Right lung (tissue), 2 donors: ENCODE measurements at regions not wholly inside any gene's neighbourhood (a gene's known extent, or its start where the extent isn't known, plus 50 kb on each side); places are given as distances from the start of the nearest gene placed in this dataset.

Source experiments
- DNase-seq, 2 donors: peaks; one replicate each; pipeline ENCODE4 v3.0.0-alpha.2; 2013

DNA sequence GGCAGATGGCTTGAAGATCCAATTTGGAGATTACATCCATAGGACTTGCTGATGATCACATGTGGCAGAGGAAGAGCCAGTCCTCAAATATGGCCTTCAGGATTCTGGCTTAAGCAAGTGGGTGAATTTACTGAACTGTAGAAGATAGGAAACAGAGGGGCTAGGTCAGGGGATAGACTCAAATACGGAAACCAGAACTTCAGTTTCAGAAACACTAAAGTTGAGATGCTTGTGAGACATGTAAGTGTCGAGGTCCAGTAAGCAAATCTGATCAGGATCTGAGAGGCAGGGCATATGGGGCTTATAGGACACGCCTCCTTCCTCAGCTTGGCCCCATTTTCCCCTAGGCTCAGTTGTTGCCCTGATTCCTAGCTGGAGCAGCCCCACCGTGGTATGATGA lies 107.7 kb downstream of the LBH start:
- no peak for DNase-seq

- no peak for DNase-seq
Observed at GRCh38 chr2:30341500-30342267, 105.4 kb upstream of the LCLAT1 start.

DNA sequence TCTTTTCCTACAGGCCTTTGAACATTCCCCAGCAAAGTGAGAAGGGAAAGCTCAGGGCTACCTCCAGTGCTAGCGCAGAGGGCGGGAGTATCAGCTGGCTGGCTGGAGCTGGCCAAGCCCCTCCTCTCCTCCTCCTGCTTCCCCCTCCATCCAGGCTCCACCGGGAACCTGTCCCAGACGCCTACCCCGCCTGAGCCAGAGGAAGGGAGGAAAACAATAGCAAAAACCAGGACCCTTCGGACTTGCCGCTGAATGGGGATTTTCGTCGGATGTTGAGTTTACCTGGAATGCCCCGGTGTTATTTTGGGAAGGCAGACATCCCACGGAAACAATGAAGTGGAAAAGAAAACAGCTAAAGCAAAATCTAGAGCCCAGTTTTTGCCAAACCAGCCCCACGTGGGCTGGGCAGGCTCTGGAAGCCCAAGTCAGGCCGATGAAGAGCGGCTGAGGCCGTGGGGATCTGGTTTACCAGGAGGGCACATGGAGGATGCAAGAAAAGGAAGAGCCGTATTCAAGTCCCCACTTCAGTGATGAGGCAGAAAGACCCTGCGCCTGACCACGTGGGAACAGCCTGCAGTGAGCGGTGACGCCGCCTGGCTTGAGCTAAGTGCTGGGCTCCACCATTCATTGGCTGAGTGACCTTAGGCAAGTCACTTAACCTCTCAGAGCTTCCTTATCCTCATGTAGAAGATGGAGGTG lies 100.4 kb upstream of the LCLAT1 start:
- peak; percentile 46 to 67 for DNase-seq

GRCh38 chr2:30348825-30349224 lies 98.2 kb upstream of the LCLAT1 start:
- DNase-seq: no peak

- no peak for DNase-seq
Observed at GRCh38 chr2:30349691-30350090, 97.4 kb upstream of the LCLAT1 start.

GRCh38 chr2:30351116-30351515 lies 95.9 kb upstream of the LCLAT1 start:
- DNase-seq: peak; percentile 90 to 94

- DNase-seq: no peak
Observed at GRCh38 chr2:30351949-30352348, 95.1 kb upstream of the LCLAT1 start.

- no peak for DNase-seq
Observed at GRCh38 chr2:30354150-30354549, 92.9 kb upstream of the LCLAT1 start.

DNA sequence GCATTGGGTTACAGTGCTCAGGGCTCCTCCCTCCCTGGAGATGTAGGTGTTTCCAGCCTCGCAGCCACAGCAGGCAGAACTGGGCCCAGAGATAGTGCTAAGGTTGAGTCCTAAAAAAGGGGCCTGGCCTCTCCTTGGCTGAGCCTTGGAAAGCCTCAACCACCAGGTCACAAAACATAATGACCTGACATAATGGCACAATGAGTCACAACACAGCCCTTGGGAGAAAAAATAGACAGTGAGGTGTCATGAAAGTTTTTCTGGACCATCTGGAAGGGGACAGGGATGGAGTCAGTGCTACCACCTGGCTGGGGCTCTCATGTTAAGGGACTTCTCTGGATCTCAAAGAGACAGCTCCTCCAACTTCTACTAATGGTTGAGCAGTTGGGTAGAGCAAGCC lies 92.4 kb upstream of the LCLAT1 start:
- no peak for DNase-seq

DNA sequence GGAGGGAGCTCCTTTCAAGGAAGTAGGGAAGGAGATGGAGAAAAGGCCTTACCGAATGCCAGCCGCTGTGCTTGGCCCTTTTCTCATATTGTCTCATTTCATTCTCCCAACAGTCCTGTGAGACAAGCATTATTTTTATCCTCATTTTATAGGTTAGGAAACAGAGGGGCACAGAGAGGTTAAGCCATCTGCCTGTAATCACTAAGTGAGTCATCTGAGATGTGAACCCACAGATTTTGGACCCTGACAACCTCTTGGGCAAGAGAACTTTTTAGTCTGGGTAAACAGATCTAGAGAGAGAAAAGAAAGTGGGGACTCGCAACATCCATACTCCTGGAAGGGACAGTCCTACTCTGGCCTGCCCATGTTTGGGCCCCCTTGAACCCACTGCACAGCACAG lies 91.7 kb upstream of the LCLAT1 start:
- DNase-seq: no peak

DNA sequence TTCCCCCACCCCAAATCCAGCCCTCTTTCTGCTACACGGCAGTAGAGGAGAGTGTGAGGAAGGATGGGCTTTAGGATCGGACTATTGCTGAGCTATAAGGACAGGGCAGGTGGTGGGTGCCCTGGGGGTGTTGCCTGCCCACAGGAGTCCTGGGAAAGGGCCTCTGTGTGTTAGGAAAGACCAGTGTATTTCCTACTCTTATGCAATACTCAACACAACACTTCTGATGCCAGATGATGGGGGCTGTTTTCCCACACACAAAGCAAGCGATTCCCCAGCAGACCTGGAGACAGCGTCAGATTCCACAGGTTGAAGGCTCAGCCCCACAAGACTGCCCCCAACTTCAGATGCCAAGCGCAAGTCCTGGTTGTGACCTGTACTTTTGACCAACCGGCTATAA lies 91.0 kb upstream of the LCLAT1 start:
- peak in 1 of 2 donors; percentile 44 for DNase-seq

DNA sequence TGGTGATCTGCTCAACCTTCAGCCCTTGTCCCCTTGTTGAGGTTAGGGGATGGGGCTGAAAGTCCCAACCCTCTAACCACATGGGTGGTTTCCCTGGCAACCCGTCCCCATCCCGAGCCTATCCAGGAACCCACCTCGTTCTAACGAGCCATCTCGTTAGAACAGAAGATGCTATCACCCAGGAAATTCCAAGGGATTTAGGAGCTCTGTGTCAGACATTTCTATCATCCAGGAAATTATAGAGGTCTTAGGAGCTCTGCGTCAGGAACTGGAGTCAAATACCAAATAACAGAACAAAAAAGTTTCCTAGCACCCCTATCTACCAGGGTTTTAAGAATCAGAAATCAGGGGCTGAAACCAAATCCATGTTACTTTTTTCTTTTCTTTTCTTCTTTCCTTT lies 90.3 kb upstream of the LCLAT1 start:
- no peak for DNase-seq

GRCh38 chr2:30358351-30358750 lies 88.7 kb upstream of the LCLAT1 start:
- DNase-seq: no peak

- no peak for DNase-seq
Observed at GRCh38 chr2:30358842-30359241, 88.2 kb upstream of the LCLAT1 start.

GRCh38 chr2:30359644-30360167 lies 87.3 kb upstream of the LCLAT1 start:
- peak; percentile 79 to 80 for DNase-seq

- no peak for DNase-seq
Observed at GRCh38 chr2:30361751-30362394, 85.2 kb upstream of the LCLAT1 start.

- no peak for DNase-seq
Observed at GRCh38 chr2:30362468-30363081, 84.5 kb upstream of the LCLAT1 start.

- no peak for DNase-seq
Observed at GRCh38 chr2:30363406-30363805, 83.6 kb upstream of the LCLAT1 start.

DNA sequence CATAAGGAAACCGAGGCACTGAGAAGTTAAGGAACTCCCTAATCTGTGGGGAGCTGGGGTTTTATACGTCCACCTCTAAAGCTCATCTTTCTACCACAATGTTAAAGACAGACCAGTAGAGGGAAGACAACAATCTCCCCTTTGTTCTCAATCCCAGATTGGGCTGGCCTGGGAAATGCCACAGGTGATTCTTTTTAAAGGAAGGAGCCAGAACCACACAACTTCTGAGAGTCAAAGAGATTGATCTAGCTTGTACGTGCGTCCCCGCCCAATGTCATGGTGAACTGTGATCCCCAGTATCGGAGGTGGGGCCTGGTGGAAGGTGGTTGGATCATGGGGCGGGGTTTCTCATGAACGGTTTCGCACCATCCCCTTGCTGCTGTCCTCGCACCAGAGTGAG lies 81.8 kb upstream of the LCLAT1 start:
- DNase-seq: no peak

DNA sequence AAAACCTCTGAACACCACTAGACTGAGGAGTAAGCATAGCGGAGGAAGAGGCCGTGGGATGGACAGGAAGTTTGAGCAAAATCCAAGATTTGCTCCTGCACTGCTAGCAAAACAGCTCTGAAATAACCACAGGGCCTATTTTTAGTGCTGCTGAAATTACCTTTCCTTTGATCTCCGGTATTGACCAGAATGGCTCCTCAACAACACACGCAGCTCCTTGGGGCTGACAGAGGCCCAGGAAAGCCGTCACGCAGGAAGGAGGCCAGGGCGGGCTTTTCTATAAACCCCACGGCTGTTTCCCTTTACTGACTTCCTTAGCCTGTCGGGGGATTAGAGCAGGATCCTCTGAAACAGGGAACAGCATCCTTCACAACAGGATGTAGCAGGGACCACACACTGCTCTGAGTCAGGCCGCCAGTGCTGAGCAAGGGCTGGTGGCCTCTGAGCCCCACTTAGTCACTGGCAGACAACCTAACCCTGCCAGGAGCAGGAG lies 80.8 kb upstream of the LCLAT1 start:
- DNase-seq: no peak

- no peak for DNase-seq
Observed at GRCh38 chr2:30367232-30368070, 79.6 kb upstream of the LCLAT1 start.
